ENCODE measurements at regions not wholly inside any gene's neighbourhood (a gene's known extent, or its start where the extent isn't known, plus 50 kb on each side); places are given as distances from the start of the nearest gene placed in this dataset.

DNA sequence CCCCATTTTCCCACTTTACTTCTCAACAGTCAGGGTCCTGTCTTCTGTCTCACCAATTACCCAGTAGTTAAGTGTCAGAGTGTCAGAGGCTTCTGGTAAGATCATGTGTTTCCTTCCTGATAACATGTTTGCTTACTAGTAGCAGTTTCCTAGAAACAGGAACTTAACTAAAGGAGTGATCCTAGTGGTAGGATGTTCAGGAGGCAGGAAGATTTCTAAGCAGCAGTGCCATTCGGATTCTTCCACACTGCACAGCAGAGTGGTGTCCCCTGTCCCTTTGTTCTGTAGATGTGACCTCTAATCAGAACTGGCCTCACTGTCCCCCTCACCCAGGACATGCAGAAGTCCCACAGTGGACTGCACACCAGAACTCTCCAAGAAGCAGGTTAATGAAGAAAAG, 221.8 kb upstream of the OSR1 start:
- no peak for DNase-seq

DNA sequence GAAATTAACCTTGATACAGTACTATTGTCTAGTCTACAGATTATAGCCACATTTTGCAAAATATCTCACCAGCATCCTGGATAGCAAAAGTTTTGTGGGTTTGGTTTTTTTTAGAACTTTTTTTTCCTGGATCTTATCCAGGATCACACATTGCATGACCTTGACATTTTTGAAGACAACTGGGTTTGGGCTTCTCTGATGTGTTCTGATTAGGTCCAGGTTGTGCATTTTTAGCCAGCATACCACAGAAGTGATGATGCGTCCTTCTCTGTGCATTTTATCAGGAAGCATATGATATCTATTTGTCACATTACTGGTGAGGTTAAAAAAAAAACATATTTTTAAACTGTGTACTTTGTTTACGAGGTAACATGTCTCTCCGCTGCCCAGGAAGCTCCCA, 221.0 kb upstream of the OSR1 start:
- DNase-seq, result no peak

DNA sequence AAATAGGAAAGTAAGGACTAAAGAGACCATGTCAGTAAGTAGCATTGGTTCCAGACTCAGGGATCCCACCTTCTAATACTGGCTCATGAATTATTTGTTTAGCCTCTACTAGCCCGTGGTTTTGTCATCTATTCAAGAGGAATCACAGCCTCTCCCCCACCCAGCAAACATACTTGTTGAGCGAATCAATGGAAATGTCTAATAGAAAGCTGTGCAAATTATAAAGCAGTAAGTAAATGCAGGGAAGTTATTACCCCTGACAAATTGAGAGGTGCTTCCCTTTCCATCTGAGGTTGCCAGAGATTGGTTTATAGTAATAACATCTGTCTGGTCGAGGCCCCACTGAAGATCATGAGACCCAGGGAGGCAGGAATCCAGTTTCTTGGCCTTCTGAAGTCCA, 219.3 kb upstream of the OSR1 start:
- no peak for DNase-seq

DNA sequence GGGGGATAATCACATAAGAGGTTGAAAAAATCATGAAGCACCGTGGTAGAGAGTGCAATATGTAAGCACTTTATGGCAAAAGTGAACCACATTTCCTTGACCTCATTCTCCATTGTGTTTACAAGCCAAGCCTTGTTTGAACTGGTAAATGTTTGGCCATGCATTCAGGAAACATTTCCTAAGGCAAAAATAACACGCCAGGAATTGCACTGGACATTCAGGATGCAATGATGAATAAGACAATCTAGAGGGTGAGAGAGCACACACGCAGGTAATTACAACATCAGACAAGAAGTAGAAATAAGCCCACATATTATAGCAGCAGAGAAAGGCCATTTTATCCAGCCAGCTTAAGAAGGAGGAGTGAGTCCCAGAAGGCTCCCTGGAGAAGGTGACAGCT, 218.0 kb upstream of the OSR1 start:
- no peak for DNase-seq

DNA sequence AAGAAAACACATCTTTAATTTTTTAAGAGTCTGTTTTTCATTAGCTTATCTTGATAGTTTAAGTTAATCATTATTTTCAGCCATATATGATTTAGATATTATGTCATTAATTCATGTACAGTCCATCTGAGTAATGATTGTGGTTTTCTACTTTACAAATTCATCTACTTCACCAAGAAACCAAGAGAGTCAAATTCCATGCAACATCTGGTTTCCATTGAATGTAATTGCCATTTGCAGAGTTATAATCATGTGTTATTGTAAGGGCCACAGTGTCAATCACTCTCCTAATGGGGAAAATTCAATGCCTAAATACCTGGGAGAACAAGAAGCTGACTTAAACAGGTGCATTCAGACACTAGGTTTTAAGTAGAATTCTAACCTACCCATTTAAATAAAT, 217.2 kb upstream of the OSR1 start:
- no peak for DNase-seq

DNA sequence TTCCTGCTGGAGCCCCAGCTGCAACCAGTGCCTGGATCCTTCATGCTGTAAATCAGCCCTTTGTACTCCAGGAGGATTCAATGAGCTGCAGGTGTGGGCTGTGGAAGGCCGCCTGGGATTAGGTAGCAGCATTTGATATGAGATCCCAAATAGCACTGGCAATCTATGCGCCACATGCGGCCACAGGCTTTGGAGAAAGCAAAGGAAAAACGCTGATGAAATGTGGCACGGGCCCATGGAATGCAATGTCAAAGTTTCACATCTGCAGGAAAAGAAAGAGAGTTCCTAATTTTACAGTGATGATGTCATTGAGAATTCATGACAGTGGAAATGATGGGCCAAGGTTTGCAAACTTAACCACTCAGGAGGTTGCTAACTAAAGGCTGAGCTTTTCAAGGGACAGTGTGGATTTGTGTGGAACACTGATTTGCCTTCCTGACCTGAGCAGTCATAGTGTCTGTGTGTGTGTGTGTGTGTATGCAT, 216.4 kb upstream of the OSR1 start:
- no peak for DNase-seq

DNA sequence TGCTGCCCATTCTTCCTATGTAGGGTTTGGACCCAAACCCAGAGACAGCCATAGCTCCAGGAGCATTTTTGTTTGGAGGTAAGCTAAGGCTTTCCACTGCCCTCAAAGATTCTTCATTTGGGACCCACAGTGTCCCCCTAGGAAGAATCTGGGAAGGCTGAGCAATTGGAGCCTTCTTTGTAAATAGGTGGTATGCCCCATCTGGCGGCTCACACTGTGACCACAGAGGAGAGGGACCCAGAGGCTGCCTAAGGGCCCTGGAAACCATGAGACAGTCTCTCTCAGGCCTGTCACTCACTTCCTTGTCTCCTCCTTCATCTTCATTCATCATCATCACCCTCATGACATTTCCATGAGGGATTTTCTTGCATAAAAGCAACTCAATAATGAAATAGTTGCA, 215.4 kb upstream of the OSR1 start:
- DNase-seq, result no peak

DNA sequence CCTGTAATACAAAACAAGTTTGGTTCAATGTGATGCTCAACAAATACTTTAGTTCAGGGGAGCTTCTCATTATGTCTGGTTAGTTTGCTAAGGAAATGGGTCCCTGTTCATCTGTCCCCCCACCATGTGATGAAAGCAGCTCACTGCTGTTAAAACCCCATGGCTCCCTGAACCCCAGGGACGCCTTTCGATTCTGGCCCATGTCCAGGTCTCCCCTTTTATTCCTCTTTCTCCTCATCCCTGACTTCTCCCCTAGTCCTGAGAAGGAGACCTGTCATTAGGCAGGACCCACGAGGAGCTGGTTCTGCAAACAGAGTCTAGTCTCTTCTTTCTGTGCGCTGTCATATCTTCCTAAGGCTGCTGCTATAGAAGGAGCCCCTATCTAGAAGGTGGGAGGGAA, 213.3 kb upstream of the OSR1 start:
- no peak for DNase-seq

DNA sequence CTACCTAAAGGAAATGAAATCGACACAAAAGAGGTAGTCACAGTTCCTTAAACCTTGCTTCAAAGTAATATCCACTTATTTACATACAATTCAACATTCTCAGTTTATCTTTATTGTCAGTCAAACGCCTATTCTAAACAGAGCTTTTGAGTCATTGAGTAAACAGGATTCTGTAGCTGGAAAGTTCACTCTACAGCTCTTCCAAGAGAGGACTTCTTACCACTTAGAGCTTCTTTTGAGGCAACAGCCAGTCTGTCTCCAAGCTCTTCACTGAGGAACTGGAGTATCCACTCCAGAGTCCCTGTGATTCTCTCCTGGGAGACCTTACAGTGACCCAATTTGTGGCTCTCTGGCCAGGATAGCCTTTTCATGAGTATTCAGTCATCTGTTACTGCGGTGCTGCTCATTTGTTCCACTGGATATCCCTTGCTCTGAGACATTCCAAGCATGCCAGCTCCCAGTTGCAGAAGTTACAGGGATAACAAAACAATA, 210.9 kb upstream of the OSR1 start:
- no peak for DNase-seq

DNA sequence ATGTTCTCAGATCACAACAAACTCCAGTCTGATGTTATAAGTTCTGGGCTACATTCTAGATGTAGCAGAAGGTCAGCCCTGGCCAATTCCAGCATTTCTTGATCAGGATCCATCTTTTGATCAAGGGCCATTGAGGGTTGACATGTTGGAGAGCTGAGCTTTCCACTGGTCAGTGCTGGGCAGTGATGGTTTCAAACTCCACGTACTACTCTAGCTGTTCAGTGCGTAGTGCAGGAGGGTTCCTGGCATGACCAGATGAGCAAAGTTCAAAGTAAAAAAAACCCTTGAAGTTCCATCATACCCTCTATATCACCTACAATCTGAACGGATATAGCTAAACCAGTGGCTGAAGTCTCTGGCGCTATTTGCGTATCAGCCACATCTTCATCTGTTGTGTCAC, 210.4 kb upstream of the OSR1 start:
- DNase-seq, result no peak

DNA sequence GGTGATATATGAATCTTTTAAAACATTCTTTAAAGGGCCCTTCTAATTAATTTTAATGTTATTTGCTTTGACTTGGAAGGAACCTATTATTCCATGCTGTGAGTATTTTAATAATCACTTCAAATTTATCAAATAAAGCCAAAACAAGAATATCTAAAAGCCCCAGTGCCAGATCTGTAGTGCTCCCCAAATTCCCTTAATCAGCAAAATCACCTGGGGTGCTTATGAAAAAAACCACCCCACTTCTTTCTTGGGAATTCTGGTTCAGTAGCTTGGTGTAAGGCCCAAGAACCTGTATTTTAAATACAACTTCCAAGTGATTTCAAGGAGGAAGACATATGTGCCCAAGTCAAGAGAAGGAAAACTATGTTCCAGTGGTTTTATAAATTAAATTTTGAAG, 202.4 kb upstream of the OSR1 start:
- no peak for DNase-seq

DNA sequence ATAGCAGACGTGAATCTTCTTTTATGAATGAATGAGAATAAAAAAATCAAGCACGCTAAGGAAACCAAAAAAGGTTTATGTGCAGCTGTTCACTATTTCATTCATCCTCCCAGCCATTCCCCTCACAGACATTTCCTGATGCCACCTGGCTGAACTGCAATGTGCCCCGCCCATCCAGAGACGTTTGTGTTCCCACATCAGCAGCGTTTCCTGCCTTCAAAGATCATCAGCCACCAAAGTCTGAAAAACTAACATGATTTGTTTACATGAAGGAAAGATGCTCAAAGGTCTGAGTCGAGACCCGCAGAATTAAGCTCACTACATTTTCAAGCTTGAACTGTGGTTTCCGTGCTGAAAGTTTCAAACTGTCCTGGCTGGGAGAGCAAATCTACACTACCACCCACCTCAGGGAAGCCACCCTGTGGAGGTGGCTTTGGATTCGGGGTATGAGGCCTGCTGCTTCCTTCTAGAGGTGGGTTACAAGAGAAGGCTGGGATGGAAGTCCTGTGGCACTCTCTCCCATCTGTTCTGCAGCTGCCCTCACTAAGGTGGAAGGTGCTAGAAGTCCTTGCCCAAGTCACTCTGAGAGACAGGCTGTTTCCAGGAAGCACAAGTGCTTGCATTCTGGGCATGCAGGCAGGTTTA, 201.3 kb upstream of the OSR1 start:
- DNase-seq, result no peak

DNA sequence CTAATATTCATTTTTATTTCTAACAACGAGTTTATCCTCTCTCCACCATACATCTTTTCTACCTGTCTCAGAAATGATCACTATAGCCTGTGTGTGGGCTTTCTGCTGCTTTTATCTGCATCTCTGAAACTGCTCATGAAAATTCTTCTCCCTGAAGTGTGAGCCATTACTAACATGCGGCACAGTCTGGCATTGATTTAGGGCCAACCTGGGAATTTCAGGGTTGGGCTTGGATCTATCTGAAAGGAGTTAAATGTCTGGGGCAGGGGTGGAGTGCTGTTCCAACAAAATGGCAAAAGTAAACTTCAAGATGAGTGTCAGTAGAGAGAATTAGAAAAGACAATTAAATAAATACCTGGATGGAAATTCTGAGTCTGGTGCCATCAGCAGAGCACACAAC, 198.2 kb upstream of the OSR1 start:
- DNase-seq, result no peak

DNA sequence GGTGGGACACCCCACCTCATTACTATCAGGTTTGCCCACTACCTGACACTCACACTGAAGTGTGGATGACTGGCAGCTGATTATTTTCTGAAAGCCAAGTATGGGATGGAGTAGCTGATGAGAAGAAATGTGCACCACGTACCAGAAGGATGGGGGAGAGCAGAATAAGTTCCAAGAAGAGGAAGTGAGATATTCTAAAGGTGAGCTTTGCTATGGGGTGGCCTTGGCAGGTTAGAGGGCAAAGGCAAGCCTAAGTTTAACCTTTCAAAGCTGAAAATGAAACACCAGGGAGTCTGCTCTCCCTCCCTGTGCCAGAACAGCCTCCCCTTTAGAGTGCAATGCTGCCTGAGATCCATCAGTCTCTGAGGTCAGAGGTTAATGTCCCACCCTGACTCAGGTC, 196.1 kb upstream of the OSR1 start:
- no peak for DNase-seq

DNA sequence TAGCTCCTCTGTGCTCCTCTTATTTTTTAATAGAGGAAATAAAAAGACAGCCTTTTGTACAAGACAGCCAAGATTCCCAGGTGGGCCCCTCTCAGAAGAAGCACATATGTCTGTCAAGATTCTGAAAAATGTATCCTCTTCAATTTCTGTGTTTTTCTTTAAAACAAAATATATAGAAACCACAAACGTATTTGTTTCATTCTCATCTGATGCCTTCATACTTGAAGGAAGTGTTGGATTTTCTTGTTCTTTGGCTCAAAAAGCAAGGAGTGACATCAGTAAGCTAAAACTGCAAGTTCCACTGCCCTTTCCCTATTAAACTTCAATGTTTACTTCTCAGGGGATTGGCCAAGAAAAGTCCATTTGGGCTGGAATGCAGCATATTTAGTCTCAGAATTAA, 193.8 kb upstream of the OSR1 start:
- no peak for DNase-seq

DNA sequence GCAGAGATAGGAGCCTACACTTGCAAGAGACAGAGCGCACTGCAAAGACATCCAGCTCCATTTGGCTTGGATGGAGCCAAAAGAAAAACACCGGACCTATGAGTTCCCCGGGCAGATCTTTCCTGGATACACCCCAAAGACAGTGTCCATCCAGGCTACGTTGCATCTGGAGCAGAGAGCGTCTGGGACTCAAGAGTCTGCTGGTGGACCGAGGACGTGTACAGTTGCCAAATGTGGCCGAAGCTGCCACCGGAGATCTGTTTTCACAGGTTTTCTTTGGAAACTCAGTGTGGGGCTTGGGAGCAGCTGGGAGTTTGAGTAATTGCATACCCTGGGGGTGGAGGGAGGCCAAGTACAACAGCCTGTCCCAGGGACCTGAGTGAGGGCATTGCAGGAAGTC, 192.3 kb upstream of the OSR1 start:
- DNase-seq, result no peak

DNA sequence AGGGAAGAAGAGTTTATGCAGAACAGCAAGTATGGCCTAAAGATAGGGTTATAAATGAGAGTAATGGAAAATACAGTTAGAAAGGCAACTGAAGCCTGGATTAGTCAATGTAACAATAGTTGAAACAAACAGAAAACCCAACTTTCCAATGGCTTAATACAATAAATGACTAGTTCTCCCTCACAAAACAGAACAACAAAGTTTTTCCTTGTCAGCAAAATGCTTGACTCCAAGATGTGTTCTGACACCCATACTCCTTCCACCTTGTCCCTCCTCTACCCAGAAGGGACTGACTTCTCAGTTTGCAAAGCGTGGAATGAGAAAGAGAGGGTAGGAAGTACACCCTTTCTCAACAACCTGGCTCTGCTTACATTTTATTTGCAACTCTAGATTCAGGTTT, 191.4 kb upstream of the OSR1 start:
- no peak for DNase-seq

DNA sequence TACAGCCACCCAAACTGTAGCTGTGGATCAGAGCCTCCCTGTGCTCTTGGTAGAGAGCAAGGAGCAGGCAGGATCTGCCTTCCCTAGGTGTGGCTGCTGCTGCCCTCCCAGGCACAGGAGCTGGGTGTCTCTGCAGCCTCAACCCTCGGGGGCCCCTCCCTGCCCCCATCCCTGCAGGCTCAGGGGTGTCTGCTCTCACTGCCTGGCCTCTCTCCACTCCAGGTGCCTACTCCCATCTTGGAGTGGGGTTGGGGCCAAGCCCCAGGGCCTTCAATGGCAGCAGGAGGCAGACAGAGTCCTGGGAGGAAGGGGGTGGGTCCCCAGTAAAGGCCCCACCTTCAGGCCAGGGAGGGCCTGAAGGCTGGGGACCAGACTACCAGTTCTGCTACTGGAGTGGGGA, 189.7 kb upstream of the OSR1 start:
- DNase-seq, result no peak

DNA sequence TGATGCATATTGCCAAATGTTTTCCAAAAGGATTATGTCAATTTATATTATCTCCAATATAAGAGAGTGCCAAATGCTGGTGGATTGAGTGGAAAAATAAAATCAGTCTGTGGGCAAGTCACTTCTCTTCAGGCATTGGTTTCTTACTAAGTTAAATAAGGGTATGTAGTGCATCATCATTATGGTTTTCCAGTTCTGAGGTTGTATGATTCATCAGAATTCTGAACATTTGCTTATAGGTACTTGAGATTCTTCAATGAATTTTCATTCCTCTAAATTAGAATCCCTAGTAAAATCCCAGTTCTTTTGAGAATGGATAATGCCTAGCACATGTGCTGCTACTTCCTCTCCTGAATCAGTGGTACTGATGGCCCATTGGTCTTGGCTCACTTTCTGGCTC, 188.9 kb upstream of the OSR1 start:
- DNase-seq, result no peak

DNA sequence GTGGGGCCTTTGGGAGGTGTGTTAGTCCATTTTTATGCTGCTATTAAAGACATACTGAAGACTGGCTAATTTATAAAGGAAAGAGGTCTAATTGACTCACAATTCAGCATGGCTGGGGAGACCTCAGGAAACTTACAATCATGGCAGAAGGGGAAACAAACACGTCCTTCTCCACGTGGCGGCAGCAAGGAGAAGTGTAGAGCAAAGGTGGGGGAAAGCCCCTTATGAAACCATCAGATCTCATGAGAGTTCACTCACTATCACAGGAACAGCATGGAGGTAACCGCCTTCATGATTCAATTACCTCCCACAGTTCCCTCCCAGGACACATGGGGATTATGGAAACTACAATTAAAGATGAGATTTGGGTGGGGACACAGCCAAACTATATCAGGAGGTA, 187.1 kb upstream of the OSR1 start:
- no peak for DNase-seq

DNA sequence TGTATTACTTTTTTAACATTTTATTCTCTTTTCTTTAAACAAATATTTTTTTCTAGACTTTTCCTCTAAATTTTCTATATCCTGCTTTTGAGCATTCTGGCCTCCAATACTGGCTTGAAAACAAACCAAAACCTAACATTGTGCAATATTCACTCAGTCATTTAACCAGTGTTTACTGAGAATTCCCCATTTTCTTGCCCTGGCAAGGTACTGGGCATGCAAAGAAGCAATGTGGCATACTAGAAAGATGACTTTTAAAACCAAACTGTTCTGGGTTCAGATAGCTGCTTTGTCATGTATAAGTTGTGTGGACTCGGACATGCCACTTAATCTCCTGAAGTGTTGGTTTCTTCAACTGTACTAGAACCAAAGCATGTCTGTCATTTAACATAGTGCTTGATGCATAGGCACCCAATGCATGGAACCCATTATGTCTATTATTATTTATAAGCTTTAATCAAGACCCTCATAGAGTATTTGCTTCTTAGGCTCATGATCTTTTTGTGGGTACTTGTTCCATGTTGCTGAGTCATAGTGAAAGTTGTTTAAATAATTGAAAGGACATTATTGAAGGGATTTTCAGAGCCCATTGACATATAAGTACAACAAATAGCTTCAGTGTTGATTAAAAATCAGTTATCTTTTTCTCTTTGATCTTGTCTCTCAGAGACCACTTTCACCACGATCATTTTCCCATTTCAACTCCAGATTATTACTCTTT, 185.4 kb upstream of the OSR1 start:
- DNase-seq, result no peak

DNA sequence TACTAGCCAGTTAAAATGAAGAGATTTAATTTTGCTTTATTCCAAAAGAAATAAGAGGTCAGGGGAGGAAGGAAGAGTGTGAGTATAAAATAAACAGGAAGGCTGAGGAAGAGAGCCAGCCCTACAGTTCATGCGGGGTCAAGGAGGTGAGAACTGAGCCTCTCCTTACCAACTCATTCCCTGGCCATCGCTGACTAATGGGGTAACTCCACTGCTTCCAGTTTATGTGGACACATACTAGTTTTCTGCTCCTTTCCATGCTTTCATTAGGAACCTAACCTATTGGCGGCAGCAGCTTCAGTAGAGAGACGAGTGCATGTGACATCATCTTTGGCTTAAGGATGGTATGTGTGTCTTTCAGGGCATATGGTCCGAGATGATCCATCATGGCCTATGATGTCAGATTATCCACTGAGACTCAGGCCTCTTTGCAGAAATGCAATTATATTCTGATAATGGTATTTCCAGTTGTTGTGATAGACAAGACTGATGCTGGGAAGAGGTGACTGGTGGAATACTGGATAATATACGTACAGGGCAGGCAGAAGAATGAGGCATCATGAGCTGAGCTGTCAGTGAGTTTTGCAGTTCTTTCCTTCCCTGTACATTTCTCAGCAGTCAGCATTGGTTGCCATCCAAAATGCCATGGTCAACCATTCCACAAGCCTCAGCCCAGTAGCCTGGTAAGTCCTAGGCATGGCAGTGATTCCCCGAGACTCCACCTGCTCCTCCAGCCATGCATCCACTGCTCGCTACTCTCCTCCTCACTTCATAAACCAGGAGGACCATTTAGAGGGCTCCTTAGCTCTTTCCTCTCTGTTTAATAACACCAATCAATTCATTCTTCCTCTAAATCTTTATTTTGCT, 184.6 kb upstream of the OSR1 start:
- DNase-seq, result no peak

DNA sequence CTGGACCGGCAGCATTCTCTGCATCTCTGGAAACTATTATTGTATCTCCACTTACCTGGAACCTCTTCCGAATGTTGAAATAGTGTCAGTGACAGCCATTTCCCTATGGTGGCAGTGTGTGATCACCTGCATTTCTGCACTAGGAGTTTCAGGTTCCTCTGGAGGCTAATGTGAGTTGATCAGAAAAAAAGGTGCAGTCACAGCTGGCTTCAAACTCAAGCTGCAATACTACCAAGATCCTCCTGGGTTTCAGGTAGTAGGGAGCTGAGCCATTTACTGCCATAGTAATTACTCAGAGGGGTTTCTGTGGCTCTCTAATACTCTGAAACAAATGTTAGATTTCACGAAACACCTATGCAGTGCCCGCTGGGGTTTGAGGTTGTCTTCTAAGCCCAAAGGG, 183.5 kb upstream of the OSR1 start:
- DNase-seq, result no peak

Data from activated CD4-positive, alpha-beta T cell treated with anti-CD3 and anti-CD28 coated beads, Interleukin-2, amount 50 U/mL, for 48 hours (primary cell).